Vagina (tissue), 2 donors: ENCODE measurements at regions not wholly inside any gene's neighbourhood (a gene's known extent, or its start where the extent isn't known, plus 50 kb on each side); places are given as distances from the start of the nearest gene placed in this dataset.

Experiments used
- CTCF ChIP-seq, 3 experiments: fragments of 450-650 bp in 2 of 3; fragments of 200-600 bp in 1 of 3; sonication (generic) in 1 of 3; IDR thresholded peaks; one replicate each; pipeline ENCODE4 v1.5.1; 2017 to 2019; ENCODE audit warnings: antibody characterized with exemption in 3 of 3, mild to moderate bottlenecking in 2 of 3, moderate library complexity in 2 of 3
- POLR2A ChIP-seq, 2 donors: fragments of 450-650 bp; IDR thresholded peaks; one replicate each; pipeline ENCODE4 v1.6.1; 2017; ENCODE audit warnings: antibody characterized with exemption in 2 of 2, mild to moderate bottlenecking in 2 of 2, moderate library complexity in 2 of 2
- POLR2AphosphoS5 ChIP-seq, 2 donors: sonication (generic); formaldehyde crosslinking; IDR thresholded peaks; one replicate each; pipeline ENCODE4 v1.9.0; 2017; ENCODE audit warnings: antibody characterized with exemption in 2 of 2, mild to moderate bottlenecking in 2 of 2, low read depth in 1 of 2; ENCODE audit not compliant: insufficient read depth in 1 of 2

- TF ChIP-seq CTCF (IDR thresholded peaks at IDR 0.05) (no peak), POLR2AphosphoS5 (IDR thresholded peaks at IDR 0.05; ENCODE audit: insufficient read depth in 1 of 2, low read depth in 1 of 2) (no peak), POLR2A (IDR thresholded peaks at IDR 0.05) (no peak)
These were observed 692.0 kb upstream of the FAM241A start for GRCh38 chr4:111453216-111453615.
